ENCODE measurements at regions not wholly inside any gene's neighbourhood (a gene's known extent, or its start where the extent isn't known, plus 50 kb on each side); places are given as distances from the start of the nearest gene placed in this dataset.
"Not testable (repeated sequence)": the region's sequence is repeated elsewhere in the genome, so short reads cannot be mapped to it uniquely, and the experiment has no call there.

GRCh38 chr5:155114655-155115054 is 101.1 kb downstream of the KIF4B start:
- DNase-seq, result no peak

DNA sequence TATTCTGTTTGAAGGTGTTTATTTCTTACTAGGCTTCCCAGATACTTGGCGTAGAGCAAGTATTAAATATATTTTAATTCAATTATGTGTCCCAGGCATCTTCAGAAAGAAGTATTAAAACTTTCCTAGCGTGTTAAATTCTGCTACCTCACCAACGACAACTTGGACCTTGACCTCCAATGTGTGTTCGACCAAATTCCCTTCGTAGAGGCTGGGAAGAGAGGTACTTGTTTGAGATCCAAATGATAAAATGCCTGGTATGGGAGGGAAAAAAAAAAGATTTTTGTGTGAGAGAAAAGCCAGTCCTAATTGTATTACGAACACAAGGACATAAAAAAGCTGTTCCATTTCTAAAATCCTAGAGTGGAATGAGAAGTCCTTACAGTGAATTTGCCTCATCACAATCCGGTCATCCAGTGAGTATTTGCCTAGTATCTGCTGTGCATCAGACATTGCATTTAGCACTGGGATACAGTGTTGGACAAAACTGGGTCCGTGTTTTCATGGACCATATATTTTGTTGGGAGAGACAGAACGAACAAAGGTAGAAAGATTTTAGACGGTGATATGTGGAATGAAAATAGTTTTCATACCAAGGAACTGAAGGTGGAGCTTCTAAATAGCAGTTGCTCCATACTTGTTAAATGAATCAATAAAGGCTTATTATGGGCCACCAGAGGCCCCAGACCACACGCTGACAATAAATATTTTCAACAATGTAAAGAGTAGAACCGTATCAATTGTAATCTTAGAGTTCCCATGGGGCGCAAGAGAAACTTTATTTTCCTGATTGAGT is 103.1 kb downstream of the KIF4B start:
- DNase-seq, result no peak

DNA sequence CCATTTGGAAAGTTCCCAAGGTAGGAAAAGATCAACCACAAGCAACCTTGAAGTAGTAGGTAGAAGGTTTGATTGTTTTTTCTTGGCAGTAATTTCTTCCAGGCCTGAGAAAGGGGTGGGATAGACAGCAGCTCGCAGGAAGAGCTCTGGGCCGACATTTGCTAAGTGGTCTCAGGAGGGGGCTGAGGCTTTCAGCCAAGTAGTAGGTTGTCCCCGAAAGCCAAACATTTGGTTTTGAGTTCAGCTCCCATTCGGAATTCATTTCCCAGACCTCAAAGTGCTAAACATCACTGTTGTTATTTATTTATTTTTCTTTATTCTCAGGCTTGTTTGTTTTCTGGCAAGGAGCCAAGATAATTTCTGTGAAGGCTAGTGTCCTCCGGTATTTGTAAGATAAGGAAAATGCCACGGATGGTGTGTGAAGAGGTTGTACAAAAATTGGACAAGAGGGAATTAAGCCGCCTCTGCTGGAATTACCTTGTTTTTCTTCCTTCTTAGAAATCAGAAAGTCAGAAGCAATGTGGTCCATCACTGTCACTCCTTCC is 112.1 kb downstream of the KIF4B start:
- no peak for DNase-seq

GRCh38 chr5:155126573-155126972 is 113.0 kb downstream of the KIF4B start:
- DNase-seq, result no peak

DNA sequence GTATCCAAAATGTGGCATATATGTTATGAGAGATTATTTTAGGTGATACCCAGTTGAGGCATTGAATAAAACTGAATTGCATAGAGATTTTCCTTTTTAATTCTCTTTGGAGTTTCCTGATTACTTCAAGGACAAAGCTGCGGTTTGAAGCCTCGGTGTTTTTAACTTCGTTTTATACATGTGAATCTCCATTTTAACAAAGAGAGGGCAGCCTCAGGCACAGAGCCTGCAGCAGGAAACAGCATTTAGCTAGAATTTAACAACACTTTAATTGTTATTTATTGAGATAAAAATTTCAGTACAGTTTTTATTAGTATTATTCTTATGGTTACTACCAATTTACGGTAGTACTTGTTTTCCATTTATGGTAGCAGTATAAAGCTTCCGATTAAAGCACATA is 114.0 kb downstream of the KIF4B start:
- no peak for DNase-seq

- no peak for DNase-seq
Observed at GRCh38 chr5:155128786-155129512, 115.4 kb downstream of the KIF4B start.

GRCh38 chr5:155129513-155129880 is 115.9 kb downstream of the KIF4B start:
- DNase-seq, result no peak

DNA sequence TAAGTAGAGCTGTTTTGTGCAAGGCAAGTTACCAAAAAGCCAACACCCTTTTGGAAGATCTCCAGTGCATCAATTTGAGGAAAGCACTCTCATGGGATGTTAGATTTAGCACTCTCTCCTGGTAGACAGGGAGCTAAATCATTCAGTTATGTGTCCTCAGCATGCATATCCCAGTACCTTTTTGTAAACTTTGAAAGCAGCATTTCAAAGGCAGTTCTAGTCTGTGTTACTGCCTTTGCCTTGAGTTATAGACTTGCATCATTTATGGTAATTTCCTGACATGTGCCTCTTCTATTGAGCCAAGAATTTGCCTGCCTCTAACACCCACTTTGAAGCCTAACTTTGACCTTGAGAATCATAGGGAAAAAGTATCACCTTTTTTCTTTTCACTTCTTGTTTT is 120.6 kb downstream of the KIF4B start:
- DNase-seq, result no peak

- DNase-seq, result peak in 1 of 58 donors; percentile 1
Observed at GRCh38 chr5:155136216-155136850, 122.8 kb downstream of the KIF4B start.

- no peak for DNase-seq
Observed at GRCh38 chr5:155137683-155138082, 124.1 kb downstream of the KIF4B start.

DNA sequence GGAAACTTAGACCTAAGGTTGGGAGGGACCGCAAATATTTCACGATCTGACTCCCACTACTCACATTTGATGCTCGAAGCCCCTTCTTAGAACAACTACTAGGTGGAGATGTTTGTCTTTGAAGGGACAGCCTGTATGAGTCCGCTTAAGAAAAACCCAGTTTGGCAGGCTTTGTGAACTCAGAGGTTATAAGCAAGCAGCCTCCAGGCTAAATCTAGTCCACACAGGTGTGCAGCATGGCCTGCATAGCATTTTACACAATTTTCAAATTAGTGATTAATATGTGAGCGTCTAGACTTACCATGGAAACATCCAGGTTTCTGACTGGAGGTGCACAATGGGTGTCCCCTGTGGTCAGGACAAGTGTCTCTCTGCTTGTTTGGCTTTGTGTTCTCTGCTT is 127.1 kb downstream of the KIF4B start:
- no peak for DNase-seq

DNA sequence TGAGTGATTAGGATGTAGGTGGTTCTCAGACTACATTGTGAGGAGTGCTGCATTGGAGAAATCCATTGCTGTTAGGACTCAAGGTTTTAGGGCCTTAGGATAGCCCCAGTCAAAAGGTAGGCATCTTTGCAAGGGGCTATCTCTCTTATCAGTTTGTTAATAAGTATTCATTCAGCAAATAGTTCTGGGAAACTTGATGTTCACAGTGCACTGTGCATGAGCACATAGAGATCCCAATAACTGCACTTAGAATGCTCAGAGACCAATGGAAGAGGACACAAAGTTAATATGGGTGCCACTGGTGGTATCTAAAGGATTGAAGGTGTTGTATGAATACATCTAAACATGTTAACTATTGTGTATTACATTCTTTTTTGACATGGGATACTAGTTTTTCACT is 131.4 kb downstream of the KIF4B start:
- no peak for DNase-seq

- no peak for DNase-seq
Observed at GRCh38 chr5:155147222-155147621, 133.7 kb downstream of the KIF4B start.

- no peak for DNase-seq
Observed at GRCh38 chr5:155148694-155149093, 135.1 kb downstream of the KIF4B start.

- DNase-seq, result no peak
Observed at GRCh38 chr5:155150012-155150411, 136.5 kb downstream of the KIF4B start.

GRCh38 chr5:155154973-155155372 is 141.4 kb downstream of the KIF4B start:
- DNase-seq, result no peak

- DNase-seq, result not testable (repeated sequence)
Observed at GRCh38 chr5:155163084-155163483, 149.5 kb downstream of the KIF4B start.

- no peak for DNase-seq
Observed at GRCh38 chr5:155167736-155168135, 154.2 kb downstream of the KIF4B start.

DNA sequence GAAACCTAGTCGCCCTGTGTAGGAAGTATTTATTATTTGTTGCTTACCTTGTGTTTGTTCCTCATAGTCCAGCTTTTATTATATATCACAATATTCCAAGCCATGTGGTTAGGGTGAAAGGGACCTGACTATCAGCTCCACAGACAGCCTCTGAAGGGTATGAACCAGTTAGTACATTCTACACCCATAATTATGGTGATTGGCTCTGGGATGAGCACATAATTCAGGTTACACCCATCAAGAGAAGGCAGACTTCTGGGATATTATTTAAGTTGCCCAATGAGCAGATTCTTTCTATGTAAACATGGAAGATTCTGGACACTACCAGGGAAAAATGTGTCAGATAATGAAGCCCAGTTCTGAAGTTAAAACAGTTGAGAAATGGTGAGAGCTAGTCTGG is 168.0 kb downstream of the KIF4B start:
- DNase-seq, result no peak

DNA sequence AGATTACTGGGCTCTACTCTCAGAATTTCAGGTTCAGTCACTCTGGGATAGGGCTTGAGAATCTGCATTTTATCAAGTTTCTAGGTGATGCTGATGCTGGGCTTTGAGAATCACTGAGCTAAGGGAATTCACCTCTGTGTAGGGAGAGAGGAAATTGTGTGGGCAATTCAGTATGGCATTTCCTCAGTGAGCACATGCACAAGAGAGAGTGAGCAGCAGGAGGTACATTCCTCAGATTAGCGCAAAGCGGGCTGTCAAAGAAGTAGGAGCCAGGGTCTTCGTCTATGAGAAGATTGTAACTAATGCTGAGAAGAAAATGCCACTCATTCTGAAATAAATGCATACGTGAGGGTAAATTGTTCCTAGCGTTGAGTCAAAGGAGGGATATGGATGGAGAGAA is 175.9 kb downstream of the KIF4B start:
- no peak for DNase-seq

GRCh38 chr5:155189981-155190380 is 176.4 kb downstream of the KIF4B start:
- DNase-seq, result no peak

DNA sequence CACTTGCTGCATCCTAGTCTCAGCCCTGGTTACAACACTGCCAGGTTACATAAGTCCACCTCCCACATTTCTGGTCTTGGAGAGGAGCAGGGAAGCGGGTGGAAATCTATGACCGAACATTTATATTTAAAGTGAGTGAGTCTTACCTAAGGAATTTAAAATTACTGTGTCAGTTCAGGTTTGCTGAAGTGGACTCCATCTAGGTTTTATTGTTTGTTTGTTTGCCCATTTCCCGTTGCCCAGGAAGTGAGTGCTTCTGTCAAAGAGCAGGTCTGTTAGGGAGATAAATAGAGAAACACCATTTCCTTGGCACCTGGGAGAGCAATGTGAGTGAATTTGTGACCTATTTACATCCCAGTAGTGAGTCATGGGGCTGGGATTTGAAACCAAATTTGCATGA is 179.5 kb downstream of the KIF4B start:
- no peak for DNase-seq

Data from anterior cingulate cortex (tissue), 58 donors.